Heart right ventricle (tissue), 16 donors: ENCODE measurements at regions not wholly inside any gene's neighbourhood (a gene's known extent, or its start where the extent isn't known, plus 50 kb on each side); places are given as distances from the start of the nearest gene placed in this dataset.

Source experiments
- ATAC-seq, 8 donors: fragments of 200-7000 bp; cut with Tn5 transposase; one replicate each; pipeline ENCODE4 v1.9.1; 2020; ENCODE audit warnings: mild to moderate bottlenecking in 8 of 8, moderate library complexity in 8 of 8, moderate number of reproducible peaks in 1 of 8
- DNase-seq, 2 donors: peaks; one replicate each; pipeline ENCODE4 v3.0.0-alpha.2; 2020
- H3K27ac ChIP-seq, 10 donors: fragments of 200-600 bp; sonication (generic) in 2 of 10; one replicate each; pipeline versions ENCODE4 v1.5.0 to v1.8.0; 2020 to 2022; ENCODE audit warnings: mild to moderate bottlenecking in 3 of 10
- H3K27me3 ChIP-seq, 7 donors: fragments of 200-600 bp; one replicate each; pipeline ENCODE4 v1.8.0; 2021 to 2022; ENCODE audit warnings: mild to moderate bottlenecking in 2 of 7
- H3K36me3 ChIP-seq, 9 donors: fragments of 200-600 bp; sonication (generic) in 1 of 9; one replicate each; pipeline versions ENCODE4 v1.5.0 to v1.8.0; 2020 to 2022; ENCODE audit warnings: mild to moderate bottlenecking in 2 of 9
- H3K4me1 ChIP-seq, 9 donors: fragments of 200-600 bp; sonication (generic) in 1 of 9; one replicate each; pipeline versions ENCODE4 v1.5.0 to v1.8.0; 2020 to 2022; ENCODE audit warnings: mild to moderate bottlenecking in 4 of 9
- H3K4me3 ChIP-seq, 10 donors: fragments of 200-600 bp; sonication (generic) in 2 of 10; one replicate each; pipeline versions ENCODE4 v1.5.0 to v1.8.0; 2020 to 2022; ENCODE audit warnings: mild to moderate bottlenecking in 7 of 10, moderate library complexity in 2 of 10
- H3K9me3 ChIP-seq, 11 donors: fragments of 200-600 bp in 10 of 11; sonication (generic) in 2 of 11; one replicate each; pipeline versions ENCODE4 v1.5.0 to v1.8.0; 2013 to 2022; ENCODE audit warnings: mild to moderate bottlenecking in 2 of 11, control low read depth in 1 of 11, moderate library complexity in 1 of 11
- CTCF ChIP-seq, 9 donors: fragments of 200-600 bp; sonication (generic) in 2 of 9; IDR thresholded peaks; one replicate each; pipeline versions ENCODE4 v1.5.0 to v1.8.0; 2021 to 2022; ENCODE audit warnings: antibody characterized with exemption in 9 of 9, mild to moderate bottlenecking in 5 of 9, moderate library complexity in 1 of 9
- WGBS, 2 donors: extraction: QIAGEN DNeasy Blood & Tissue Kit; methylation state at CpG; one replicate each; pipeline ENCODE4 v1.1.7; 2013; ENCODE audit warnings: inconsistent platforms in 1 of 2; 5-methylcytosine and 5-hydroxymethylcytosine counted together
- intact Hi-C, 10 donors: fragments of 100-400 bp; cut with DNase I; formaldehyde crosslinking; loops; one replicate each; pipeline versions ENCODE4 v1.11.1 to v1.14.2; 2022
- donor health status: Arrhythmogenic right ventricular cardiomyopathy.
- donor health status: ischemic (EF 13 %, LVEDD 7.1; RV severe dilation, severe dysfunction).
- donor health status: healthy with polysubstance abuse.
- donor health status: DM: no; HTN: yes; CAD: no.
- donor health status: DM: no; HTN: no; CAD: no.
- donor health status: ischemic (EF 25% LVEDD 6.9; RV normal size, moderate dysfunction).
- donor health status: ischemic (EF 25% LVEDD 5.7; RV mildly dilated, moderate dysfunction).
- donor health status: healthy.
- donor health status: DM: yes; HTN: yes; CAD: no.
- donor health status: Ischemic cardiomyopathy.
- donor health status: ischemic (EF 35%, LVEDD 5.7; RV mildly dilated, moderate dysfunction).
- donor health status: nonischemic (EF 11% LVEDD 7.7; RV severe dilation, severe dysfunction).
- donor health status: DM: yes; HTN: yes; CAD: no.
- donor health status: PGD.
- donor health status: ischemic (EF 29% LVEDD 5.4; RV normal size, mild dysfunction).
- donor health status: nonischemic (EF 23%, LVEDD 6.1; RV moderate dilation, normal function).

DNA sequence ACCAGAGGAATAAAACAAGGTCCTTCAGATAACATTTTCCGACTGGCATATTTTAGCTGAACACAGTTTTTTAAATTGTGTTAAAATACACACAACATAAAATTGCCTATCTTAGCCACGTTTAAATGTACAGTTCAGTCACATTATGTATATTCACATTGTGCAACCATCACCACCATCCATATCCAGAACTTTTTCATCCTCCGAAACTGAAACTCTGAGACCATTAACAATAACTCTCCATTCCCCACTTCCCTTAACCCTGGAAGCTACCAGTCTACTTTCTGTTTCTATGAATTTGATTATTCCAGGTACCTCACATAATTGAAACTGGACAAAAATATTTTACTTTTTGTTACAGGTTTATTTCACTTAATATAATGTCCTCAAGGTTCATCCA lies 213.3 kb downstream of the ETS1 start:
- WGBS, 2 donors: 68% methylated on average over 3 of the region's 3 CpGs
- TF ChIP-seq CTCF (IDR thresholded peaks at IDR 0.05): no peak
- Histone ChIP-seq H3K27ac (no peak overlapping the region), H3K4me1 (peaks cover 0 to 9% (median 0%) of the 10 kb centered on the region in 9 donors), H3K36me3 (no peaks in the 10 kb centered on the region), H3K9me3 (peaks cover 0 to 6% (median 0%) of the 10 kb centered on the region in 11 donors), H3K4me3 (no peak overlapping the region), H3K27me3 (no peaks in the 10 kb centered on the region)
- ATAC-seq (no peak), DNase-seq (no peak)
- intact Hi-C loops: no loop called here

- Histone ChIP-seq H3K4me3 (no peak overlapping the region), H3K9me3 (peaks cover 0 to 3% (median 0%) of the 10 kb centered on the region in 11 donors), H3K27me3 (no peaks in the 10 kb centered on the region), H3K27ac (no peak overlapping the region), H3K4me1 (peaks cover 0 to 9% (median 0%) of the 10 kb centered on the region in 9 donors), H3K36me3 (no peaks in the 10 kb centered on the region)
- ATAC-seq: no peak
- 89 to 97% methylated on average over 1 of the region's 1 CpG for WGBS, 2 donors
- no peak for DNase-seq
- intact Hi-C loops: no loop called here
- TF ChIP-seq CTCF (IDR thresholded peaks at IDR 0.05): no peak
Measured at GRCh38 chr11:128372977-128373376, 214.4 kb downstream of the ETS1 start.

DNA sequence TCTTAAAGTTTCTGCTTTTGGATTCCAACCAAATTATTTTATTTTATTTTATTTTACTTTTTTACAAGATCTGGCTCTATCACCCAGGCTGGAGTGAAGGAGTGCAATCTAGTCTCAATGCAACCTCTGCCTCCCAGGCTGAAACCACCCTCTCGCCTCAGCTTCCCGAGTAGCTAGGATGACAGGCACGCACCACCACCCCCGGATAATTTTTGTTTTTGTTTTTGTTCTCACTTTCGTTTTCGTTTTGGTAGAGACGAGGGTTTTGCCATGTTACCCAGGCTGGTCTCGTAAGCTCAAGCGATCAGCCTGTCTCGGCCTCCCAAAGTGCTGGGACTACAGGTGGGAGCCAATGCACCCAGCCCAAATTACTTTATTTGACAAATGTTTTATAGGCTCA lies 219.8 kb downstream of the ETS1 start:
- intact Hi-C loops: no loop called here
- 91% methylated on average over 10 of the region's 10 CpGs for WGBS, 2 donors
- Histone ChIP-seq H3K27ac (no peak overlapping the region), H3K4me3 (no peak overlapping the region), H3K4me1 (no peaks in the 10 kb centered on the region), H3K36me3 (no peaks in the 10 kb centered on the region), H3K27me3 (no peaks in the 10 kb centered on the region), H3K9me3 (no peaks in the 10 kb centered on the region)
- ATAC-seq: no peak
- TF ChIP-seq CTCF (IDR thresholded peaks at IDR 0.05): no peak
- no peak for DNase-seq

DNA sequence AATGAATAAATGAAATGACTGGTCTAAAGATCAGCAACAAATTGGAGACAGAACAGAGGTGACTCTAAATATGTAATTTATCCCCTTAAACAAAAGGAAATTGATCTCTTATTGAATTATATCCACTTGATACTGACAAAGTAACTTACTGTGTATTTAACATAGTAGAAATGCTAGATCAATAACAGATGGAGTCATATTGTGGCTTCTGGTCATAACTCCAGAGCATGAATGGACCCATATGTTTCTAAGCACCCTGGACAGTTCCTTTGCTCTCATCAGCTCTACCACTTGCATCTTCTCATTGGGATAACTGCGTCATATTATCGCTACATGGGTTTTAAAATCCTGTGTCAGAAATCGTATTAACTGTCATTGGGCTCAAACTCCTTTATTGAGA lies 222.3 kb downstream of the ETS1 start:
- Histone ChIP-seq H3K27me3 (no peaks in the 10 kb centered on the region), H3K36me3 (no peaks in the 10 kb centered on the region), H3K27ac (no peak overlapping the region), H3K9me3 (no peaks in the 10 kb centered on the region), H3K4me1 (peaks cover 0 to 7% (median 0%) of the 10 kb centered on the region in 9 donors), H3K4me3 (no peak overlapping the region)
- no peak for DNase-seq
- TF ChIP-seq CTCF (IDR thresholded peaks at IDR 0.05): no peak
- WGBS, 2 donors: 39 to 48% methylated on average over 3 of the region's 3 CpGs
- no peak for ATAC-seq
- intact Hi-C loops: no loop called here
